SH-SY5Y (cell line): ENCODE measurements at regions not wholly inside any gene's neighbourhood (a gene's known extent, or its start where the extent isn't known, plus 50 kb on each side); places are given as distances from the start of the nearest gene placed in this dataset.

ENCODE experiments used
- GATA2 ChIP-seq: IDR thresholded peaks from 2 replicates; pipeline ENCODE4 v1.6.1; 2011; ENCODE audit warnings: mild to moderate bottlenecking, low read depth, low read length
- GATA3 ChIP-seq: IDR thresholded peaks from 2 replicates; pipeline ENCODE4 v1.6.1; 2011; ENCODE audit warnings: low read depth, mild to moderate bottlenecking, low read length, moderate library complexity

DNA sequence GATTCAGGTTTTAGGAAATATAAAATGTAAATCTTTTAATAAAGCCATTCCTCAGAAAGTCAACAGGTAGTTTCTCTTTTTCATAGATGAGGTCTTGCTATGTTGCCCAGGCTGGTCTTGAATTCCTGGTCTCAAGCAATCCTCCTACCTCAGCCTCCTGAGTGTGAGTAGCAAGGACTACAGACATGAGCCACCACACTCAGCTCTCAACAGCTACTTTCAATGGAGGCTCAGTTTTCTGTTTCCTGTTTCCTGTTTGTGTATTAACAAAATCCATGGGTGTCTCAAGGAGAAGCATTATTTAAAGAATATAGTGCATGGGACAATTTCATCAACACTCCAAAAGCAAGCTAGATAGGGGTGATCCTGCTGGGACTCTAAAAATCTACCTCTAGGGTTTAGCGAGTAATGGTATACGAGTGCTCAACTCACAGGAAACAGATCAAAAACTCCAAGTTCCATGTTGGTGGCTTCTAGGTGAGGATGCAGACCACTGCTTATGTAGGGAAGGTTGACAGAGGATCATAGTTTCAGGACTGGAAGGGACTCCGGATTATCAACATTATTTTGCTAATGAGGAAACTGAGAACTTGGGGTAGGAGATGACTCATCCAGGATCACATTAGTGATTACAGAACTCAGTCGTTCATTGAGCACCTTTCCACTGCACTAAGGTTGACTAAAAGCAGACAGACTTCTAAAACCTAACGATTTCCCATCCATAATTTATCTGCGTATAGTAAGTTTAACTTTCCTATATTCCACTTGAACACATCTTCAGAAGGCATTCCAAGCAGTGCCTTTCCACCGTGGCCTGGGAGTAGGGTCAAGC is 61.7 kb upstream of the WIPF1 start:
- TF ChIP-seq GATA2 (no peak), GATA3 (no peak)
